COLO829 (cell line): ENCODE measurements at regions not wholly inside any gene's neighbourhood (a gene's known extent, or its start where the extent isn't known, plus 50 kb on each side); places are given as distances from the start of the nearest gene placed in this dataset.
"Not testable (repeated sequence)": the region's sequence is repeated elsewhere in the genome, so short reads cannot be mapped to it uniquely, and the experiment has no call there.

Source experiments
- DNase-seq: peaks from one replicate; pipeline ENCODE4 v3.0.0; 2012; ENCODE audit warnings: low spot score

DNA sequence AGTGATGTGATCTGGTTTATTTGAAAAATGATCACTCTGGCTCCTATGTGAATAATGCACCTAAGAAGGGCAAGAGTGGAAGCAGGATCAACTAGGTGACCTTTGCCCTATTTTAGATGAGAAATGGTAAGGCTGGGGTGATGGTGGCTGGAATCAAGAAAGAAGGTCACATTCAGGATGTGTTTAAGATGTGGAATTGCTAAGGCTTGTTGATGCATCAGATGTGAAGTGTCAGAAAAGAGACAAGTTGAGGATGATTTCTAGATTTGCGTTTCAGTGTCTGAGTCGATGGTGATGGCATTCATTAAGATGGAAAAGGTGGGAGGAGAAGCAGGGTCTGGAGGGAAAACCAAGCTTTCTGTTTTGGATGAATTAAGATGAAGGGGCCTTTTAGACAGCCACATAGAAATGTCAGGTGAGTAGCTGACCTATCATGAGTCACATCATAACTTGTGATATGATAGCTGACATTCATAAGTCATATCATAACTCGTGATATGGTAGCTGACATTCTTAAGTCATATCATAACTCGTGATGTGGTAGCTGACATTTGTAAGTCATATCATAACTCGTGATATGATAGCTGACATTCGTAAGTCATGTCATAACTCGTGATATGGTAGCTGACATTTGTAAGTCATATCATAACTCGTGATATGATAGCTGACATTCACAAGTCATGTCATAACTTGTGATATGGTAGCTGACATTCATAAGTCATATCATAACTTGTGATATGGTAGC, 101.2 kb upstream of the SEC11C start:
- DNase-seq: no peak

DNA sequence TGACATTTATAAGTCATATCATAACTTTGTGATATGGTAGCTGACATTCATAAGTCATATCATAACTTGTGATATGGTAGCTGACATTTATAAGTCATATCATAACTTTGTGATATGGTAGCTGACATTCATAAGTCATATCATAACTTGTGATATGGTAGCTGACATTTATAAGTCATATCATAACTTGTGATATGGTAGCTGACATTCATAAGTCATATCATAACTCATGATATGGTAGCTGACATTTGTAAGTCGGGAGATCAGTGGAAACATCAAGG, 100.7 kb upstream of the SEC11C start:
- DNase-seq: not testable (repeated sequence)

DNA sequence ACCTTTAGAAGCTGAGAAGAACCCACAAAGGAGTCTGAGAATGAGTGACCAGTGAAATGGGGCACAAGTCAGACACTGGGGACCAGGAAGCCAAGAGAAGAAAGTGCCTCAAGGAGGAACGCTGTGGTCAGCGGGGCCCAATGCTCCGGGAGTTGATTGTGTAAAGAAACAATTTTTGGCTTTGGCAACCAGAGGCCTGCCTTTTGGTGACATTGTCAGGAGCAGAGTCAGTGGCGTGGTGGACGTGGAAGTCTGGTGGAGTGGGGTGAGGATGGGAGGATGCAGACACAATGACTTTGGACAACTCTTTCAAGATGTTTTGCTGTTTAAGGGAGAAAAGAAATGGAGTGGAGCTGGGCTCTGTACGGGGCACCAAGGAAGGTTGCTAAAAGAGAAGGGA, 100.2 kb upstream of the SEC11C start:
- no peak for DNase-seq

DNA sequence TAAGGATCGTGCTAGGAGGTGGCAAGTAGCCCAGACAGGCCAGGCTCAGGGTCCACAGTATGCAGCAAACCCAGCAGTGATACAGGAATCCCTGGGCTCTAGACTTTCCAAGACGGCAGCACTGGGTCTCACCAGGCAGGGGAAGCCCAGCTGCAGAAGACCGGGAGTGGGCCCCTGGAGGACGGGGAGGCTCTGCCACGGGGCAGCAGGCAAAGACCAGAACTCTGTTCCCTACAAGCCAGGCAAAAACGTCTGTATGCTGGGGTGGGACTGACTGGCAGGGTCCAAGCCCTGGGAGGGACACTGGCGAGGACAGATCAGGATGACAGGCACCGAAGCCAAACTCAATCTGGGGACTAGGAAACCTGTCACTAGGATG, 98.9 kb upstream of the SEC11C start:
- DNase-seq: no peak

DNA sequence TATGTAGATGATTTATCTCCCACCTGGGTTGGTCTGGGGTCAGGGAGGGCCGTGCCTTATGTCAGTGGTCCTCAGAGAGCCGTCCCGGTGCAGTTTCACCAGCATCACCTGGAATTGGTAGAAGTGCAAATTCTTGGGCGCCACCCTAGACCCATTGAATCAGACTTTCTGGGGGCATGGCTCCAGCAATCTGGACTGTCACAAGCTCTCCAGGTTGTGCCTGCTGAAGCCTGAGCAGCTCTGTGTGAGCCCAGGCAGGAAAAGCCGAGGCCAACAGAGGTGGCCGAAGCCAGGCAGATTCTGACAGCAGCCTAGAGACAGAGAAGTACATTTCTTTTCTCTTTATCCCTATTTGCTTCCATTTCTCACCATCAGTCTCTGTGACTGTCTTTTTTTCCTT, 98.4 kb upstream of the SEC11C start:
- no peak for DNase-seq

DNA sequence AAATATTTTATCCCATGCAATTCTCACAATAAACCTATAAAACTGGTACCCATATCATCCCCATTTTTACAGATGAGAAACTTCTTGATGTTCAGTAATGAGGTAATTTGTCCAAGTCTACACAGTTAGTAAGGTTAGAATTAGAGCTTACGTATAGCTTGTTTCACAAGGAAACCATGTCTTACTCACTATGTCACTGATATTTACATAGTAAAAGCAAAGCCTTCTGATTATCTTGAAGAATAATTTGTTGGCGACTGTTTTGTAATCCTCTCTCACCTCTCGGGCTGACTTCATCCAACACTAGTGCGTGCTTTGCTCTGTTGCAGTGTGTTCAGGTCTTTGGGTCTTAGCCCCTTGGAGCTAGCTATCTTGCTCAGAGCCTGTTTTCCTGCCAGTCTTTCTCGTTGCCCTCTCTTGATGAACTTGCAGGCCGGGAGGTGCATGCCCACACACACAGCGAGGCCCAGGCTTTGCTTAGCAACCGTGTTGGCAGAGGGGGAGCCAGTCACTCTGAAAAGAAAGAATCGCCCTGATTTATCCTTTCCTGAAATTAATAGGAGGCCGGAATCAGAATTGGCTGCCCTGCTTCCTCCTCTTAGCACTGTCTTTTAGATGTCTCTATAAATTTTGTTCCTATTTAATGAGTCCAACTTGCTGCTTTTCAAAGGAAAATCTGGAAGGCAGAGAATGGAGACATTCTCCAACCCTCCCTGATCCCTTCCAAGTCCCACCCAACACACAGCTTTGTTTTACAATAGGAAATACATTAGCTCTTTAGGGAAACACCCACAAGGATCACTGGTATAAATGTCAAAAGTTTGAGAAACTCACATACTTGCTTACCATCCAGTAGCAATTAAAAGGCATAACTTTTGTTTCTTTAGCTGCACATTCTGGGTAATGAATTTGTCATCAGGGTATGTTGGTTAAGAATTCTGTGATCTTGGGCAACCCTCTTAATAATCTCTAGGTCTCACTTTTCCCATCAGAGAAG, 97.6 kb upstream of the SEC11C start:
- DNase-seq: no peak

DNA sequence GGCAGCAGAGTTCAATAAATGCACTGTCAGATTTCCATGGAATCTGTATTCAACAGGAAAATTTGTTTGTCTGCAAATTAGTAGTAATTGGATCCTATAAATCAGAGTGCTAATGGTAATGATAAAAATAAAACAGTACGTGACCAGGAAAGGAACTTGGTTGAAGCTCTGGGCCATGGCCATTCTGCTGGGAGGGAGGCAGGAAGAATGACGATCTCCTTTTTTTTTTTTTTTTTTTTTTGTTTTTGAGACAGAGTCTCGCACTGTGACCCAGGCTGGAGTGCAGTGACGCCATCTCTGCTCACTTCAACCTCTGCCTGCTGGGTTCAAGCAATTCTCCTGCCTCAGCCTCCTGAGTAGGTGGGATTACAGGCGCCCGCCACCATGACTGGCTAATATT, 94.8 kb upstream of the SEC11C start:
- DNase-seq: no peak

DNA sequence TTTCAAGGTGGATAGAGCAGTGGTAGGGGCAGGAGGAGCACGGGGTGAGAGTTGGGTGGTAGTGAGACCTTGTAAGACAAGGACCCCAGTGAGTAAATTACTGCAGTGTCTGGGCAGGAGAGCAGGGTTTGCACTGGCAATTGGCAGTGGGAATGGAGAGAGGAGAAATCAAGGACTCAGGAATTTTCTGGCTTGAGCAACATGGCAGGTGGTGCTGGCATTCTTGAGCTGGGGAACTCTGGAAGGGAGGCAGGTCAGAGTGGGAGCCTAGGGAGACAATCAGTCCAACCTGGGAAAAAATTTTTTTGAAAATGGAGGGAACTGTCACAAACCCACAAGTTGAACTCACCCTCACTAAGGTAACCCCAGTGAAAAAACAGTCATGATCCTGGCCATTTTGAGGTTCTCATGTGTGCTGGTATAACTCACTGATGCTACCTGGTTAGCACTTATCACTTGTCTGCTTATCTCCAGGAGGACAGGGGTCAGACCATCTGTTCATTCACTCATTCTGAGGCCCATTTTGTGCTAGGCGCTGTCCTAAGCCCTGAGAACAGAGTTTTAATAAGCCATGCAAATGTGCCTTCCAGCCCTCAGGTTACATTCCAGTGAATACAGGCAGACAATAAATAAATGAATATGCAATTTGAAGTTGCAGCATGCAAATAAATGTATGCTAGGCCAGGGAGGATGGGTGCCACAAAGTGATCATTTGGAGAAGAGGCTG, 92.2 kb upstream of the SEC11C start:
- no peak for DNase-seq

DNA sequence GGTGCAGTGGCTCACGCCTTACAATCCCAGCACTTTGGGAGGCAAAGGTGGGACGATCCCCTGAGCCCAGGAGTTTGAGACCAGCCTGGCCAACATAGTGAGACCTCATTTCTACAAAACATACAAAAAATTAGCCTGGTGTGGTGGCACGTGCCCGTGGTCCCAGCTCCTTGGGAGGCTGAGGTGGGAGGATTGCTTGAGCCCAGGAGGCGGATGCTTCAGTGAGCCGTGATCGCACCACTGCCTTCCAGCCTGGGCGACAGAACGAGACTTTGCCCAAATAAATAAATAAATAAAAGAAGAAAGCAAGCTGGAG, 91.7 kb upstream of the SEC11C start:
- DNase-seq: no peak

DNA sequence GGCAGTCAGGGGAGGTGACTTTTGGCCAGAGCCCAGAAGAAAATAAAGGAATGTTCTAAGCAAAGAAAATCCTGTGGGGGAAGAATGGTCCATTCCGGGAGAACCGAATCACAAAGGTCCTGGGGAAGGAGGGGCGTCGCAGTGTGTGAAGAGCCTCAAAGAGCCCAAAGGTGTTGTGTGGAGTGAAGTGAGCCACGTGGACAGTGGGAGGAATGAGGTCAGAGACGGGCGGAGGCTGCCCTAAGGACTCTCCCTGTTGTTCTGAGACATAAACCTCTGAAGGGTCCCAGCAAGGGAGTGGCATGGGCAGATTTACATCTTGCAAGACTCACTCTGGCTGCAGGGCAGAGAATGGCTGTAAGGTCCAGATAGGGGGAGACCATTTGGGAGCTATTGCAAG, 91.3 kb upstream of the SEC11C start:
- no peak for DNase-seq

DNA sequence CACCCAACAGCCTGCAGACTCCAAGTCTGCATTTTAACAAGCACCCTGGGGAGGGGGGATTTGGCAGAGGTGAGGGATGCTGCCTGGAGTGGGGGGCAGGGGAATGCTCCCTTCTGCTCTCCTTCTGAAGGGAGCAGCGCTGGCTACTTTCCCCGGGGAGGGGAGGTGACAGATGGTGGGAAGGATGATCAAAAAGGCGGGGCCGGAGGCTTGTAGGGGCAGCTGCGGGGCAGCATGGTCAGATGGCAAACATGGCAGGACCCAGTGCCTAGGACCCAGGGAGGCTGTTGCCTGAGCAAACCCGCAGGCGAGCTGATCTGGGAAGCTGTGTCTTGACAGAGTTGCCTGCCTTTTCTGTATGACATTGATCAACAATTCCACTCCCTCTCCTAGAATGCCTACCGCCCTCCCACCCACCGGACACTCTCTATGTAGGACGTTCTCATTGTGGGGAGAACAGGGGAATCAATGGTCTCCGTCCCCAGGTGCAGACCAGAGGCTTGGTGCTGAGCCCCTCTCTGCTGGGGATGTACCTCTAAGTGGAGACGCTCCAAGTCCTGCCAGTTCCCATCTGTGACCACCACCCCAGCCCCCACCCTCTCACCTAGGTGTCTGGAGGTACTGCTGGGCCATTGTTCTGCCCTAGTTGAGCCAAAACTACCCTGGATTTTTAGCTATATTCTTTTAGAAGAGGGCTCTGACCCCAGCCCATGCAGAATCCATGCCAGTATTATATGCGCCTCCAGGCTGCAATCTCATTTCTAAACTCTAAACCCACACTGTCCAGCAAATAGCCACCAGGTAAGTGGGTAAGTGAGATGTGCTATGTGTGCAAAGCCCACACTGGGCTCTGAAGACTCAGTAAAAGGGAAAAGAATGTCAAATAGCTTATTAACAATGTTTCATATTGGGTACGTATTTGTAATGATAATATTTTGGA, 89.7 kb upstream of the SEC11C start:
- DNase-seq: no peak

DNA sequence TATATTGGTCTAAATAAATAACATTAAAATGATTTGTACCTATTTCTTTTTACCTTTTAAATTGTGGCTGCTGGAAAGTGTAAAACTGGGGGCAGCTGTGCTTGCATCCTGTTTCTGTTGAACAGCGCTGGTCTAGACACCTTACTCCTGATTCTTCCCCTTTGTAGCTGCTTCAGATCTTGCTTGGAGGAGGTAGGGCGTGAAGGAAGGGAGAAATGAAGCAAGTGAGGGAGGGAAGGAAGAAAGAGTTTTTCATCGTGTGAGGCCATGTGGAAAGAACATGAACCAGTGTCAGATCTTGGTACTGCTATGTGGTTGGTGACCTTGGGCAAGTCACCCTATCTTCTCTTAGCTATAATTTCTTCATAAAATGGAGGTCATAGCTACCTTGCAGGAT, 89.0 kb upstream of the SEC11C start:
- no peak for DNase-seq

DNA sequence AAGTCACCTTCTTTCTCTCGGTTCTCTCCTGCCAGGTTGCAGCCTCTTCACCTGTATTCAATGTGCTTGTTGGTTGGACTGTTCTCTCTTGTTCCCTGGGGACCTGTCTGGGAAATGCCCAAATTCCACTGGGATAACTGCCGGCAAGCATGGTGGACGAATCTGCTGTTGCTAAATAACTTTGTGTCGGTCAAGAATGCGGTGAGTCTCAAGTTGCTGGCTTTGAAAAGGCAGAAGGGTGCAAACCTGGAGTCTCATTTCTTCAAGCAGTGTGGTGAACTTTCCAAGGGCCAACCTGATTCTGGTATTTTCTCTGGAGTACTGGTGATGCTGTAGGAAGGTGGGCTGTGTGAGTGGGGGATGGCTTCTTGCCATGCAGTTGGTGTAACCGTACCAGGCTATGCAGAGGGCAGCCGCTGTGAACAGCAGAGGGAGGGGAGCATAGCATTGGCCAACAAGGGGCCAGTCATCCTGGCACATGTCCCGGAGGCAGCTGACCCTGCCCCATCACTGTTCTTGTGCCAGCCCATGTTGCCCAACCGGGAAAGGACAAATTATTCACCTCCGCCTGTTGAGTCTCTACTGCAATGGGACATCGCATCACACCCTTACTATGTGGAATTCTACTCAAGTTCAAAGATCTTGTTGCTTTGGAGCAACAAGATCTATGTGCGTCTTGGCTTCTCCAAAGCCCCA, 88.1 kb upstream of the SEC11C start:
- DNase-seq: no peak

DNA sequence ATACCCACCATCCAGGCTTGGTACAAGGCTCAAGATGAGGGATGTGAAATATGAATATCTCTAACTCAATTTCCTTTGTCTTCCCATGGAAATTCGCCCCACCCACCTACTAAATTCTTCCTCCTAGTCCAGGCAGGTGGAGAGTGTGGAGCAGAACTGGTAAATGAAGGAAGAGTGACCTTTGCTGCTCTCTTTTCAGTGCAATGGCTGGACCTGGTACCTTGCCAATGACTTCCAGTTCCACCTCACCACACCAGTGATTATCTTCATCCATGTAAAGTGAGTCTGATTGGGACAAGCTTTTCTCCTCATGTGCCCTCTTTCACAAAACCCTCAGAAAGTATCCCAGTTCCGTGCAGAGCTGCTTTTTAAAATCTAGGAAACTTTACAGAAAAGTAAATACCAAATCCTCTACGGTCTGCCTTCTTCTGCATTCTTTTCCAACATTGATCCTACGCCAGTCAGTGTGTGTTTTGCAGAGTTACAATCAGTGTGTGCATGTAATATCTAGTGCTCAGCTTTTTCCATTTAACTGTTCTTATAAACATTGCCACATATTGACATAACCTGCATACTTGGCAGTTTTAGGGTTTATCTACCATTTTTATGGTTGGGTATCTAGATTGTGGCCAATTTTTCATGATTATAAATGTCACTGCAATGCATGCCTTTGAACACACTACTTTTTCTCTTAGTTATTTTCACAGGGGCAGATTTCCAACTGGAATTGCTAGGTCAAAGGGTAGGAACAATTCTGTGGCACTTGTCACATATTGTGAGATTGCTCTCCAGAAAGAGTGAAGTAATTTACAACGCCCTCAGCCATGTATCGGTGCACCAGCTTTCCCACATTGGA, 86.5 kb upstream of the SEC11C start:
- DNase-seq: no peak

DNA sequence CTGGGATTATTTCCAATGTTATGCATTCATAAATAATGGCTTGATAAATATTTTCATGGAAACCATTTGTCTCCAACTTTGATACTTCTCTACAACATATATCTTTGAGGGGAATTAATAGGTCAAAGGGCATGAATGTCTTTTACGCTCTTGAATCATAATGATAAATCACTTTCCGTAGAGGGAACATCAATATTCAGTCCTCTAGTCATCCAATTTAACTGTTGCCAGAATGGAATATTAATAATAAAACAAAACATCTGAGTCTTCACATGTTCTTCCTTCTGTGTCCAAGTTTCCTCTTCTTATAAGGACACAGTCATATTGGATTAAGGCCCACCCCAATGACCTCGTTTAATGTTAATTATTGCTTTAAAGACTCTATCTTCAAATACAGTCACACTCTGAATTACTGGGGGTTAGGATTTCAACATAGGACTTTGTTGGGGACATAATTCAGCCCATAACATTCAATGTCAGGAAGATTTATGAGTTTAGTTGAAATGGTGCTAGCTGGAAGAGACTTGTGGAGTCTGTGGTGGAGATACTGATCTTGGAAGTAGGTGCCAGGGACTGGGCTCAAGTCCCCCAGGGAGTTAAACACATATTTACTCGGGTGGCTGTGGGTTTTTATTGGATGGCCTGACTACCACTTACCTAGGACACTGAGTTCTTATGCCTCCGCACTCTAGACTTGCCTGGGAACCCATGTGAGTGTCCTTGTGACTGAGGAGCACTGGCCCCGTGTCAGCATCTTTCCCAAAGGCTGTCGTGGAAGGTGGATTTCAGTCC, 85.0 kb upstream of the SEC11C start:
- DNase-seq: no peak

DNA sequence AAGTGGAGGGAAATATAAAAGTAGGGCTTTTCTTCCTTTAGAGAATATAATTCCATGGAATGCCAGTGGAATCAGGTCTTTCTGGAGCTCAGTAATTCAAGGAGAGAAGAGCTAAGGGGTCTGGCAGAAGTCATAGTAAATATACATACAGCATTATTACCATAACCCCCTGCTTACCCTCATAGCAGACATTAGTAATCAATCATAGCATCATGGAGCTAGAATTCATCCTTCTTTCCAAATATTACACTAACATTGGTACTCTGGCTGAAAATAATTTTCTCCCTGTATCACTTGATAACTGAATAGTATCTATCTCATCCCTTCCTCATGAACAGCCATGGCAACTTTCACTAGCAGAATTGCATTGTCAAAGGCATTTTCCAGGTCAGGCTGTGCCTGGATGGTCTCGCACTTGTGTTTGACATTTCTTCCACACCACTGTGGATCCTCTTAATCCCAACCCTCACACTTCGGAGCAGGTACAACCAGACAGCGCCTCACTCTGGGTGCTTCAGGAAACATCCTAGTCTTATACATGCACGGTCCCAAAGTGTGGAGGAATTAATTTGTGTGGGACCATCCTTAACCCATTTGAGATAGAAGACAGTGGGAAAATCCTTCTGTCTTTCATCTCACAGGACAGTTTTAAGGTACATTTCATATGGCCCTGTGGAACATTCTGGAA, 84.2 kb upstream of the SEC11C start:
- DNase-seq: no peak

DNA sequence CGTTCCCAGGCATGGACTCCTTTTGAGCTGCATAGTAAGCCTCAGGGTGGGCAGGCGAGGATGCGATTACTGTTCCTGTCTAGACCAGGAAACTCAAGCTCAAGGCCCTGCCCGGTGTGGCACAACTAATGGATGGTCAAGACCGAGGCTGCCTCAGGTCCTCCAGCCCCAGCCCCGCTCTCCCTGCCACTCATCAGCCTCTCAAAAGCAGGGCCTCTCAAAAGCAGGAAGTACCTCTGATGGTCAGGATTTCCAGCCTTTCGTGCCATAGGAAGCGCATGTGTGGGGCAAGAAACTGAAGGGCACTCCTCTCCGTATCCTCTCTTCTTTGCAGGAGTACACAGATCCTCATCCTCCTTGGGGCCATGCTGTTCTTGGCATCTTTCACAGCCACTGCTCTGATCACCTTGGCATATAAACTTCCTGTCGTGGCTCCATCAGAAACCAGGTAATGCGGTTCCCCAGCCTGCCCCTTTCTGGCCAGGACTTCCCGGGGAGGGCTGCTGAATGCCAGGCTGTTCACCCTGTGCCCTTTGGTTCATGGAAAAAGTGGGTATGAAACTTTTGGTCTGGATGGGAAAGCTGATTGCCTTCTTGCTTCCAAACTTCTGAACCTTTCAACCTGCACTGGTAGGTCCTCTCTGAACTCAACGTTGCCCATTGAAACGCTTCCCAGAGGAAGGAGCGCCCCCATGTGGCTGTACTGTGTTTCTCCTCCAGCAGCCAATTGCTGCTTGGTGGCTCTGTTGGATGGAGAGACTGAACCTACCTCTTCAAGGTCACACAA, 82.8 kb upstream of the SEC11C start:
- DNase-seq: peak; percentile 35

DNA sequence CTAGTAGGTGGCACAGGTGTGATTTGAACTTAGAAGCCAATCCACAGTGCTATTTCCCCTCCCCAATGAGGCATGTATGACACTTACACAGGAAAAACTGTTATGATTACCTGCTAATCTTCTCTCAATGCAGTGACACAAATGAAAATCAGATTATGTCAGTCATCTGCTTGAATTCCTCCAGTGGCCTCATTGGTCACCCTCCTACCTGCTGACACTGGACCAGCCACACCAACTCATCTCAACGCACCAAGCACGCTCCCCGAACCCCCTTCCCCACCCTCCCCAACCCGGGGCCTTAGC, 82.2 kb upstream of the SEC11C start:
- DNase-seq: no peak
